Renal cortical epithelial cell (primary cell): ENCODE measurements at regions not wholly inside any gene's neighbourhood (a gene's known extent, or its start where the extent isn't known, plus 50 kb on each side); places are given as distances from the start of the nearest gene placed in this dataset.

Experiments
- DNase-seq: peaks from one replicate; pipeline ENCODE4 v3.0.0-alpha.2; 2011; ENCODE audit warnings: low read depth

DNA sequence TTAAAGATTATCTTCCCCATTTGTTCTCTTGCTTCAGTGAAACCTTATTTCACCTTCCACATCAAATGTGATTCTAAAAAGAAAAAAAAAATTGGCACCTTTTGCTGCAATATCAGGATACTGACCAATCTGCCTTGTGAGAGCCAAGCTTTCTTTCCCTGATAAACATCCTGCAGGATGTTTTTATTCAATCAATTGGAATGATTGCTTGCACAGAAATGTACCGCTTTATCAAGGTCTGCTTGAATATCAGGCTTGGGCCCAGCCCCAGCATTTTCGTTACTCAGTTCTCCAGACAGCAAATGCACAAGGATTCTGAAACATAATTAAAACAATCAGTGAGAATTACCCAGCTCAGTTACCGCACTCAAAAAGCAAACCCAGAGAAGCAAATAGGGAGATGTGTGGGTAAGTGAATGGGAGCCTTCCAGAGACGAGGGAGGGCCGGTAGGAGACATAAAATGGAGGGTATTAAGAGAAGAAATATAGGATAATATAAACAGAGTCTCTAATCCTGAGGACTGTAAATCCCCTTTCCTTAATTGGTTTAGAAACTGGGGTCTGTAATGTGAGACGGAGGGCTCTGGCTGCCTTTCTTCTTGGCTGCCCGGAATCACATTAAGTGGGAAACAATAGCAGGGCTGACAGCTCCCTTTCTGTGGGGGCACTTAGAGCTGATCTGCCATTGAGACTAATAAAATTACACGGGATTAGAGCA lies 291.8 kb downstream of the ICOS start:
- DNase-seq, result no peak

DNA sequence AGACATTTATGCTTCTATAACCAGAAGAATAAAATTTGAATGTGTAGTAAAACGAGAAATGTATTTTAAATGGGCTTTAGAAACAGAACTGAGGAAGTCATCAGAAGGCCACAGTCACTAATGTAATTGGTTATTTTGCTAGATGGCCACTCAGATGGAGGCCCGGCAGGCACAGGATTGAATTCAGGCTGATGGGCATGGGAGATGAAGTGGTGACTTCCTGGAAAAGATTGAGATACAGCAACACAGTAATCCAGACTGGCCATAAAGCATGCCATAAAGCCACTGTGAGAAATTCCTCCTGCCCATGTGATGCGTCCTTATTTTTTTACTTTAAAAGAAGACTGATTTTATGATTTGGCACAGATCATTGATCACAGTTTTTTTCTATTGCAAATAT lies 297.7 kb downstream of the ICOS start:
- DNase-seq, result no peak

DNA sequence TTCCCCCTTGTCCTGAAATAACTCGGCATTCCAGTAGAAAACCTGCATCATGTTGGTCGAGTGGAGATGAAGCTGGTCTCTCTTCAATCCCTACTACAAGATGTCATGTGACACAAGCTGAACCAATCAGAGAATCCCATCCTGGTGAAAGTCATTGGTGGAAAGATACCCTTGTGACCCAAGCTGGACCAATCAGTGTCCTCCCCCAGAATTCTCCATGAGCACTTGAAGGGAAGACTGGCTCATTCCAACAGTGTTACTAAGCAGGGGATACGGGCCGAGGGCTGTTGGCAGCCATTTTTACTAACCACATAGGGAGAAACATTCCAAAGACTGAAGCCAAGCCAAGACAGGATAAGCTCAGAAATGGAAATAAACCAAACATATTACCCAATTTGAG lies 298.3 kb downstream of the ICOS start:
- DNase-seq, result no peak

DNA sequence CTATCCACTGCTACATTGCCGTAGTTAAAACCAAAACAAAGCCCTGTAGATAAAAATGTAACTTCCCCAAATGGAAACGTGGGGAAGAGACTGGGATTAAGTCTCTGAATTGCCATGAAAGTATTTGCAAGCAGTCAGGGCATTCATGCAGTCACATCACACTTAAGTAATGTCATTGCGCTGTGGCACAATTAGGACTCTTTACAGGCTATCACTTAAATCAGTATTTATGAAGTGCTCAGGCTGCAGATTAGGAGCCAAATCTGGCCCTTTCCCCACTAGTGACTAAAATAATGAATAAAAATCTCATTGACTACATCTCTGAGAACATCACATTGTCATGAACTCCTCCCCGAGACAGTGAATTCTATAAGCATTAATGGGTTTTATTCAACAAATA lies 300.9 kb downstream of the ICOS start:
- DNase-seq, result no peak

DNA sequence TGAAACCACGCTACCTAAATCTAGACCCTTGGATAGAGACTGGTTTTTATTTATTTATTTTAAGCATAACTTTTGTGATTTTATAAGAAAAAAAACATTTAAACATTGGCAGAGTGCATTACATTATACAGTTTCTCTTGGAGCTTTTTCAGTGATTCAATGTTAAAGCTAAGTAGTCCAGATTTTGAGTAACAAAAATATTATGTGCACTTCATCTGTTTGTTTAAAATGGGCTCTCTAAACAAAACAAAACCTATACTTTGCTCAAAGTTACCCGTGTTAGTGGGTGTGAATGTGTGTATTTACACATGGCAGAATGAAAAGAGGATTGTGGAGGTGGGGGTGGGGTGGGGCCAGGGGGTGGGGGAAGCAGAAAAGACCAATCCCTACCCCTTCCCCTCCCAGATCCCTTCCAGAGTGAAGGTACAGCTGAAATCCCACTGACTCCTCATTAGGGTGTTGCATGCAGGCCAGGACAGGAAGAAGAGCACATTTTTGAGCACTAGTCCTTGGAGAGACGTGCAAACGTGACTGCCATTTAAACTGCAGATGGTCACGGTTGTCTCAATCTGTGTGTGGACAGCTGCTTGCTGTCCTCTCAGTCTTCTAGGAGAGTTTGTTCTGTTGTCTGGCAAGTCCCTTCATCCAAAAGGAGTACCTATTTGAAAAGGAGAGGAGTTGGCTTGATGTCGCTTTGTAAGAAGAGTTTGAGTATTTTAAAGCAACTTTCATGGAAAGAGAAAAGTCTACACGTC lies 303.0 kb downstream of the ICOS start:
- DNase-seq, result no peak

DNA sequence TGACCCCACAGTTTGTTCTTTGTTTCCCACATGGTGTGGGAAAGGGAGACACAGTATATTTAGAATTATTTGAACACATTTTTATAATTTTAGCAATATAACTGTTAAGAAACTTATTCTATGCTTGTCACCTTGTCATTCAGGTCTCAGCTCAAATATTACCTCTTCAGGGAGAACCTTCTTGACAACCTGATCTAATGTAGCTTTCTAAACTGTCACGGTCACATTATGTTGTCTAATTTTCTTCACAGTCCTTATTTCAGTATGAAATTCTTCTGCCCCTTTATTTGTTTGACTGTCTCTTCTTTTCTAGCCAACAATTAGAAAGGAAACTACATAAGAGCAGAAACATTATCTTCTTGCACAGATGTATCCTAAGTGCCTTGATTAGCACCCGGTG lies 304.3 kb upstream of the PARD3B start:
- DNase-seq, result no peak

DNA sequence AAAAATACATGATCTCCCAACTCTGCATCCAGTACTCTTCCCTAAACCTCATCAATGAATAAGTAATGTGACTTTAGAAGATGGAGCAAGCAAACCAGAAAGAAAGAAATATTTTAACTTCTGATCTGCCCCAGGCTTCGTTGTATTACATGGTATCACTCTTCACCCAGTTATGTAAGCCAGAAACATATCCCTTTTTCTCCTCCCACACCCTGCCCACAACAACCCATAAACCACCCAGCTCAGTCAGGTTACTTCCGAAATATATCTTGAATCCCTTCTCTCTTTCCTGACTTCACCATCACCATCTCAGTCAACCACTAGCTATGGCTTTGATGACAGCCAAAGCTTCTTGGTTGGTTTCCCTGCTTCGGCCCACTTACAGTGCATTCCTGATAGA lies 295.8 kb upstream of the PARD3B start:
- DNase-seq, result no peak

DNA sequence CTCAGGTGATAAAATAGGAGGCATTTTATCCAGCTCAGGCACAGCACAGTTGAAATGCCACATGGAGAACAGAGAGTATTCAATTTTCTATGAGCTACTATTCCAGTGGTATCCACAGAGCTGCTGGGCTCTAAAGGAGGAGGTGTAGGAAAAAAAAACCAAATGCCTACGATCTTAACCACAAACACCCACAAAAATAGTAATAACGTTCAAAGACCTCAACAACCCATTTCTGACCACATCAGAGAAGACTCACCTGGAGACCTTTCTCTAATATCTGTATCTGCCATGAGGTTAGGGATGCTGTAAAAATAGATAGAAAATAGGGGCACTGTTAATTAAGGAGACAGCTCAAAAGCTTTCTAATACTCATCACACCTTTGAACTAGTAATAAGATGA lies 294.6 kb upstream of the PARD3B start:
- DNase-seq, result no peak

DNA sequence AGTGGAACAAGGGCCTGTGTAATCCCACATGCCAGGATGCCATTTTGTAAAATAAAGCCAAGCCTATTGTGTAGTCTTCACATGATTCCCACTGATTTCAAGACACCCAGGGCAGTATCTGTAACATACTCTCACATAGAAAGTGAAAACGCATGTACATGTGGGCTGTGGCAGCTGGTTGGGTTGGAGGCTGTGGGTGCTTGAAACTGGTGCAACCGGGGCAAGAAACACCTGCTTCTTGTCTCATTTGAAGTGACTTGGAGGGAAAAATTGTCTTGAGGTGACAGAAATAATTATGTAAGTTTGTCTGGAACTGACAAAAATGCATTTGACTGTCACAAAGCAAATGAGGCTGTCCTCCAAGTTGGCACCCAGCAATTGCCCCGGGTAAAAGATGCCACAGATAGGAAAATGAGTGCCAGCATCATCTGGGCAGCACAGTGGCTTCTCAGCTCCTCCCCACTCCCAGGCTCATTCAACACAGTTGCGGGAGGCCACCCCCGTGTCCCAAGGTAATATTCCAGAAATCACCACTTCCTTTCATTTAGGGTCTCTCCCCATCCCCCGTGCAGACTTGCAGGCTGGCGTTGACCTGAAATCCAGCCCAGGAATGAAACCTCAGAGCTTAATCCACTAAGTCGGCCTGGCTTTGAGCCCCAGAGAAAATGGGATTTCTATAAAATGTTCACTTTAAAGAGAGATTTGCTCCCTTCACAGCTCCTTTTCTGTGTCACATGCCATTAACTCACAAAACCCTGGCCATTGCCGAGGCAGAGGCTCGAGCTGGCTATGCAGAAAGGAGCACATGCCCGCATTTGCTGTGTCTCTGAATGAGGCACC lies 293.9 kb upstream of the PARD3B start:
- no peak for DNase-seq

DNA sequence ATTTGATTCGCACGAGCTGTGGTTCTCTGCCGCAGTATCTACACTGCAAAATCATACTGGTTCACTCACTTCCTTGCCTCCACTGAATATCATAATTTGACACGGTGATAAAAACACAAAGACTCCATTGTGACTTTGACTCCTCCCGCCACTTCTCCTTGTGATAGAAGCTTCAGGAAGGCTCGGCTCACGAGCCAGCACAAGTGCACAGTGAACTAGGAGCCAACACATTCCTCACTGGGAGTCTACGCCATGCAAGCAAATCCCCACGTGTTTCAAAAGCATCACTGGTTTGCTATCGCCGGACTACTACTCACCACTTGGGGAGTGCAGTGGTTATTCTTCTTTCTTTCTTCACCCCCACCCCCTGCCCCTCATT lies 293.3 kb upstream of the PARD3B start:
- no peak for DNase-seq

DNA sequence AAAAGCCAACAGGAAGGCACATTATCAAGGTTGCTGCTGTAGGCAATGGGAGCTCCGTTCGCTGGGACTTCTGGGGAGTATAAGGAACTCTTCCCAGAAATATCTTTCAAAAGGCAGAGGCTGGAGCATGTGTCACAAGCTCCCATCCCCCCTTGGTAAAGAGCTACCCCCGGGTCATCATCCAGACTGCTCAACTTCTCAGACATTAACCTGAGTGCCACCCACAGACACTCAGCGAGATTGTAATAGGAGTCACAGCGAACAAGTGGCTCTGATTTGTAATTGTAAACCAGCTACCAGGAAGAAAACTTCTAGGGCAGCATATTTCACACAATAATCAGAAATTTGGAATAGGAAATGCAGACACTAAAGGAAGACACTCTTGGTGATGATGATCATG lies 290.2 kb upstream of the PARD3B start:
- no peak for DNase-seq

DNA sequence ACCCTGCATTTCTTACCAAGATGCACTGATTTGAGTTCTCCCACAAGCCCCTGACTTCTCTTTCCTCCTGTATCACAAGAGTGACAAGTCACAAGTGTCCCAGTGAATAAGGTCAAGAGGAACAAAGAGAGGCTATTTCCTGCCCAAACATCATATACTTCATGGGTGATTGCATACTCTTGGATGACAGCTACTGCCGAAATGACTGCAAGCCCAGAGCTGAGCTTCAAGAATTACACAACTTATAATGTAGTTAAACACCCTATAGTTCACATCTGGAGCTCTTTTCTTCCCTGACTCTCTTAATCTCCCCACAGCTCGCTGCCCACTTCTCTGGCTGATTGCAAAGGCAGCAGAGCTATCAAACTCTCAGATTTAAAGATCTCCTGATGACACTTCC lies 289.7 kb upstream of the PARD3B start:
- no peak for DNase-seq

DNA sequence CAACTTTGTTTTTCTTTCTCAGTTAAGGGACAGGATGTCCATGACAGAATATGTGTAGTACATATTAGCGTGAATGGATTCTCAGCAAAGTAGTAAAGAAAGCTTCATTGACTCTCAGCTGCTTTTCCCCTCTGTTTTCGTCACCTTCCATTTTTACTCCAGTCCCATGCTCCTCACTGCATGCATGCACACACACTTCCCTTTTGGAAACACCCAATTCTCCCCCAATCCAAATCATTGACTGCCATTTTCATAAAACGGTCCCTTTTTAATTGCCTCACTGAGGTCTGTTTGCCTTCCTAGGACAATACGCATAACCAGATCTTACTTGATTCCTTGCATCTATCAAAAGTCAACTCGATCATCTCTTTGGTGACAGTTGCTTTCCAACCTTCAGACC lies 287.5 kb upstream of the PARD3B start:
- DNase-seq, result no peak

DNA sequence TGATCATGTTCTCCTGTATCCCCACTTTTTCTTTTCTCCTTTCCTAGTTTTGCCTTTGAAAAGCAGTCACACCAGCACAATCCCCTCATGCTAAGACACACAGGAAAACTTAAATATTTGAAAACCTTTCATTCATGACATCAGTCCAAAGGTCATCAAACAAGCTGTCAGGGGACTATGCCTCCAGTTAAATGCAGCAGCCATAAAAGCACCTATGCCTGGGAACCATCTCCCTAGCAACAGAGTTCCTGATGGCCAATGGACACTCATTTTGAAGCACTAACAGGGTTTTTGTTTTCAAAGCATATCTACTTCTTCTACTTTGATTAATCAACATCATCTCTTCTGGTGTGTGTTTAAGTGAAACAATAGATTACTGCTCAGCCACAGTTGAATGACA lies 286.4 kb upstream of the PARD3B start:
- peak; percentile 23 for DNase-seq

DNA sequence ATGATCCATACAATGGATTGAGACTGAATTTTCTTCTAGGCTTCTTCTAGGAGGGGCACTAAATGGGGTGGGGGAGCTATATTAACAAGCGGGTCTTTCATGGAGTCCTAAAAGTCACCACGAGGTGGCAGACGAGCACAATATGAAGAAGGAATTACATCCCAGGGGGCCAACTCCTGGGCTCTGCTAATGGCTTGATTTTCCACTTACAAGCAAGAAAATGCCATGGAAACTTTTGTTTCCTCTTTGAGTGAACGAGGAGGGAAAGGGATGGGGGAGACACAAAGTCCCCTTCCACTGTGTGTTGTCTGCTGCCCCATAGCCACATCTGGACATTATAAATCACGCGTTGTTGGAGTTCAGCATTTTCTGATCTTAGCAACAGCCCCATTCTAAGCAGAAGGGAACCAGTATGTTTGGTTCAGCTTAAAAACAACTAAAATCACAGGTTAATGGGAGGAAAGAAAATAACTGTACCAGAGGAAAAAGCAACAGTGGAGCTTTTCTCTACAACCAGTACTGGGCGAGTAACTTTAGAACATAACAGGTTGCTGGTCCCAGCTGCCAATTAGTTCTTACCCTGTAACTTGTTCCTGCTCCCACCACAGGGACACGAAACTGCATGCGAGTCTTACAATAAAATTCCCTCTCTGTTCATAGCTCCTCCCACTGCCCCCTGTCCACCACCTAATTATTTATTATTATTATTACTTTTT lies 285.0 kb upstream of the PARD3B start:
- DNase-seq, result peak; percentile 67

DNA sequence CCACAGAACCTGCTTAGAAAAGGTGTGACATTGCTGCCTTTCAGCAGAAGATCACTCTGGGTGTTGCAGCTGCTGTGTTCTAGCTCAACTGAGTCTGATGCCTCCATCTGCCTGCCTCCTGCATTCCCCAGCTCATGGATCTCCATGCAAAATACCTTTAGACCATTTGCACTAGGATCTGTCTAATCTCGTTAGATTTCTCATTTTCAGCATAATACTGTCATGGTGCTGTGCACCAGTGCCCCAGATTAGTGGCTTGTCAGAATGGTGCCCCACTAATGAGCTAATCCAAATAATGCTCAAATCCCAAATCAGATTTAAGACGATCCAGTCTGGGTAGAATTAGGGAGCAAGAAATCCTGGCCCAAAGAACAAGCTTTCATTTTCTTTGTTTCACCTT lies 284.4 kb upstream of the PARD3B start:
- DNase-seq, result no peak

DNA sequence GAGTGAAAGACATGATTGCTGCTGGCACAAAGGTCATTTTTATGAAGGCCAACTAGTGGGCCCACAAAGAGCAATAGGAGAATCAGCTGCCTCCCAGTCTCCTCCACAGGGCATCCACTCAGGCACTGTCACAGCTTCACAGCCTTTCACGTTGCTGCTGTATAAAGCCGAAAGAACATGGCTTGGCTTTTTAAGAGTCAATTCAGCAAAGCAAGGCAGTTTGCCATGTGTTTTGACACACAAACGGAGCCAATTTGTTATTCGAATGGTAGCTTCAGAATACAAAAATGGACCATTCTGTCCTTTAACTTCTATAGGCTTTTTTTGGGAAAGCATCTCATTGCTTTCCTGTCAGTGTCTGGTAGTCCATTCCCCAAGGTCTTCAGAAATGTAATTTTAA lies 283.4 kb upstream of the PARD3B start:
- no peak for DNase-seq

DNA sequence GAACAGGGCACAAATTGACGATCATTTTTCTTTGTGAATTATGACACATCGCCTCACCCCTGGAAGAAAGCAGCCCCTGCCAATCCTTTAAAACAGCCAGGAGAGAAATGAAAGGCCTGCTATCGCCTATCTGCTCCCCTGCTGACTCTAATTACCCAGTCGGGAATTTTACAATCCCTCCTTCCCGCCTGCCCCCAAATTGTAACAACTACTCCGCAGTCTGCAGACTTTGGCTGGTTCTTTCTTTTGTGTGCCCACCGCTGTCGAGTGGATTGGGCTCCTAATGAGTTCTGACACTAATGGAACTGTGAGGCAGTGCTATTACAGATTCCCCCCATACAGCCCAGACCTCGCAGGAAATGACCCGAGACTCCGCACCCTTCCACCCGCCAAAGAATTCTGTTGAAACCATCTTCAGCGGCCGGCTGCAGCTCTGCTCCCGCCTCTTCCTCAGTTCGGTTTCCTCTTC lies 281.2 kb upstream of the PARD3B start:
- DNase-seq, result no peak

DNA sequence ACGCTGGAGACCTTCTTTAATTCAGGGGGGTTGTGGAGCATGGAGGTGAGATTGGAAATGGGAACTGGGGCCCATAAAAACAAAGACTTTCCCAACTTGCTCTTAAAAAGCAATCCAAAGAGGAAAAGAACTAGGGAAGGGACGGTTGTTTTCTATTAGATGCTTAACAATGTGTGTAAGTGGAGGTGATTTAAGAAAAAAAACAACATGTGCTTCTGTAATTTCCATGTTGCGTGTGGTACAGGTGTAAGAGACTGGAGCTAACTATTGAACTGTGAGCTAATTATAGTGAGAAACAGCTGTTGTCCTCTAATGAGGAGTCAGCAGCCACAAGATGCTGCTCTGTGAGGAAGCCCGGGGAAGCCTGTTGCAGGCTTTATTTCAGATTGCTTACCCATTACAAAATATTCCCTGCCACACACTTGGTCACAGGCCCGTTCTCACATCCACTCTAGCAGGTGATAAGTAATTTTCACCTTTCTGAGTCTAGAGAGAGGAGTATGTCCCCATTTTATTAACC lies 280.6 kb upstream of the PARD3B start:
- no peak for DNase-seq

DNA sequence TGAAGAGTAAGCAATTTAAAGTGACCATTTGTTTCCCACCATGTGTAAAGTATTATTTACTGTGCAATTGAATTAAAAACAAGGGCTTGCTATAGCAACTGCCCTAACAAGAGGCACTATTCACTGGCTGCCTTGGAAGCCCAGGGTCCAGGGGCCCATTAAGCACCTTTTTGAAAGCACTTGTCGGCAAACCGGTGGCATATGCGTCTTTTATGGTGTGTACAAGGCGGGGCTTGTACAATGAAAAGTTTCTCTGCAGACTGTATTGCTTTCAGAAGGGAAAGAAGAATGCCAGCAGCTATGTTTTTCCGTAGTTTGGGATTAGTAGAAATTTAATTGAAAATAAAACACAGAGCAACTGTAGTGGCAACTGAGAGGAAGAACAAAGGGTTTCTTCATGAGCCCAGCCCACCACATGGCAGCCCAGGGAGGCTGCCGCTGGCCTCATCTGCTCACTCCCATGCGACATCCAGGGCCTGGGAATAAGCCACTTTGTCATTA lies 279.5 kb upstream of the PARD3B start:
- no peak for DNase-seq

DNA sequence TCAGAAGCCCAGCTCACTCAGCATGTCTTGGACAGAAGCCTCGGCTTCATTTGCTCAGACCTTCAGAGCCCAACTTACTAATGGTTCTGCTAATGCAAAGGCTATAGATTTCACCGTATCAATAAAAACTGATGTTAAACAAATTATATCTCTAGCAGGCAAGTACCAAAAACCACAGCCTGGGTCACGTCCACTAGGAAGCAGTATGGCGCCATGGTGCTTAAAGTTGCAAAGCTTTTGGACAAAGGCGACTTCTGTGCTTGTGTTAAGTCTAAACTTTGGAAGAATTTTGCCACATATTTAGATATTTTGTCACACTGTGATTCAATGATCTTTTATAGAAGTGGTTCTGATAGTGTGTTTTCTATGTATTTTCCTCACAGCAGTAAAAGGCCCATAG lies 276.8 kb upstream of the PARD3B start:
- no peak for DNase-seq

DNA sequence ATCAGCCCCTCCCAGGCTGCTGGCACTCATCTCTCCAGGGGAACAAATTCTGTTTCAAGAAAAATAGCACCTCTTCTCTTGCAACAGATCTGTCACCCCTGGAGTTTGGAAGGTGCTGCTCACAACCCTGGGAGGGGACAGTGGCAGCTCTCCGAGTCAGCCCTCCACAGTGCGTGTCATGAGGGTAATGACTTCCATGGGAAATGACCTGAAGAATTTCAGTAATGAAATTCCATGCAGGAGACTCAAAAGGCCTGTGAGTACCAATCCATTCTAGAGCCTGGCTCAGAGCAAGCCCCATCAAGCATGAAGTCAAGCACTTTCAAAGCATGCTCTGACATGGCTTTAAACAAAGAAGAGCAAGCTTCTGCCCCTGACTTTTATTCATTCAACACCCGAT lies 276.3 kb upstream of the PARD3B start:
- DNase-seq, result peak; percentile 16
